ENCODE measurements at regions not wholly inside any gene's neighbourhood (a gene's known extent, or its start where the extent isn't known, plus 50 kb on each side); places are given as distances from the start of the nearest gene placed in this dataset.

GRCh38 chr16:85554889-85555718 lies 58.0 kb upstream of the GSE1 start:
- Histone ChIP-seq H3K27ac (ENCODE audit: low read length) (peak overlapping the region; percentile 99), H3K9me3 (ENCODE audit: low read length) (no peaks in the 10 kb centered on the region), H3K4me2 (ENCODE audit: low read length) (peak overlapping the region; percentile 51), H3K9ac (ENCODE audit: low read length) (peak overlapping the region; percentile 99), H3F3A (ENCODE audit: insufficient read depth, low read length, poor library complexity, severe bottlenecking) (no peaks in the 10 kb centered on the region), H4K20me1 (ENCODE audit: insufficient read depth) (peaks cover 13% of the 10 kb centered on the region), H3K27me3 (ENCODE audit: insufficient read depth, low read depth, low read length) (no peaks in the 10 kb centered on the region), H3K4me3 (ENCODE audit: low read length) (peak overlapping the region; percentile 90), H3K36me3 (ENCODE audit: insufficient read depth, low read length) (no peaks in the 10 kb centered on the region), H2AFZ (ENCODE audit: low read depth, low read length) (no peak overlapping the region), H3K79me2 (replicated peaks; ENCODE audit: insufficient read depth, low read length) (peaks cover 55% of the 10 kb centered on the region), H3K9me2 (ENCODE audit: insufficient read depth, low read length) (no peaks in the 10 kb centered on the region)
- TF ChIP-seq CTCF (IDR thresholded peaks at IDR 0.05; ENCODE audit: poor library complexity, severe bottlenecking) (no peak), MXI1 (conservative IDR thresholded peaks at IDR 0.05; ENCODE audit: poor library complexity, severe bottlenecking) (peak; percentile 28), SMC3 (conservative IDR thresholded peaks at IDR 0.05; ENCODE audit: poor library complexity) (peak; percentile 38), REST (IDR thresholded peaks at IDR 0.05; ENCODE audit: borderline replicate concordance) (no peak), TAF1 (IDR thresholded peaks at IDR 0.05; ENCODE audit: low read depth) (no peak), EP300 (conservative IDR thresholded peaks at IDR 0.05; ENCODE audit: poor library complexity, severe bottlenecking) (peak; percentile 9), EZH2 (IDR thresholded peaks at IDR 0.05; ENCODE audit: borderline replicate concordance, insufficient read depth, low read length, poor library complexity, severe bottlenecking) (no peak), RAD21 (conservative IDR thresholded peaks at IDR 0.05) (peak; percentile 41), POLR2AphosphoS5 (IDR thresholded peaks at IDR 0.05) (peak; percentile 44)

- peak; percentile 46 for TF ChIP-seq MXI1 (conservative IDR thresholded peaks at IDR 0.05; ENCODE audit: poor library complexity, severe bottlenecking)
- TF ChIP-seq CTCF (IDR thresholded peaks at IDR 0.05; ENCODE audit: poor library complexity, severe bottlenecking): no peak
- TF ChIP-seq TAF1 (IDR thresholded peaks at IDR 0.05; ENCODE audit: low read depth): peak; percentile 42
- peak; percentile 44 for TF ChIP-seq POLR2AphosphoS5 (IDR thresholded peaks at IDR 0.05)
- peak; percentile 65 for TF ChIP-seq REST (IDR thresholded peaks at IDR 0.05; ENCODE audit: borderline replicate concordance)
- TF ChIP-seq RAD21 (conservative IDR thresholded peaks at IDR 0.05): no peak
- TF ChIP-seq EP300 (conservative IDR thresholded peaks at IDR 0.05; ENCODE audit: poor library complexity, severe bottlenecking): no peak
- no peak for TF ChIP-seq SMC3 (conservative IDR thresholded peaks at IDR 0.05; ENCODE audit: poor library complexity)
- H3K79me2 ChIP-seq (replicated peaks; ENCODE audit: insufficient read depth, low read length): peaks cover 63% of the 10 kb centered on the region
- H3K27me3 ChIP-seq (ENCODE audit: insufficient read depth, low read depth, low read length): no peaks in the 10 kb centered on the region
- H3F3A ChIP-seq (ENCODE audit: insufficient read depth, low read length, poor library complexity, severe bottlenecking): no peaks in the 10 kb centered on the region
- peak overlapping the region; percentile 99 for H3K9ac ChIP-seq (ENCODE audit: low read length)
- H3K27ac ChIP-seq (ENCODE audit: low read length): peak overlapping the region; percentile 99
- H3K4me2 ChIP-seq (ENCODE audit: low read length): peak overlapping the region; percentile 51
- no peaks in the 10 kb centered on the region for H3K36me3 ChIP-seq (ENCODE audit: insufficient read depth, low read length)
- H4K20me1 ChIP-seq (ENCODE audit: insufficient read depth): peaks cover 18% of the 10 kb centered on the region
- no peaks in the 10 kb centered on the region for H3K9me2 ChIP-seq (ENCODE audit: insufficient read depth, low read length)
- H2AFZ ChIP-seq (ENCODE audit: low read depth, low read length): peak overlapping the region; percentile 8
- H3K9me3 ChIP-seq (ENCODE audit: low read length): no peaks in the 10 kb centered on the region
- H3K4me3 ChIP-seq (ENCODE audit: low read length): peak overlapping the region; percentile 90
Observed at GRCh38 chr16:85555719-85556455, 57.2 kb upstream of the GSE1 start.
